ENCODE measurements at regions not wholly inside any gene's neighbourhood (a gene's known extent, or its start where the extent isn't known, plus 50 kb on each side); places are given as distances from the start of the nearest gene placed in this dataset.

DNA sequence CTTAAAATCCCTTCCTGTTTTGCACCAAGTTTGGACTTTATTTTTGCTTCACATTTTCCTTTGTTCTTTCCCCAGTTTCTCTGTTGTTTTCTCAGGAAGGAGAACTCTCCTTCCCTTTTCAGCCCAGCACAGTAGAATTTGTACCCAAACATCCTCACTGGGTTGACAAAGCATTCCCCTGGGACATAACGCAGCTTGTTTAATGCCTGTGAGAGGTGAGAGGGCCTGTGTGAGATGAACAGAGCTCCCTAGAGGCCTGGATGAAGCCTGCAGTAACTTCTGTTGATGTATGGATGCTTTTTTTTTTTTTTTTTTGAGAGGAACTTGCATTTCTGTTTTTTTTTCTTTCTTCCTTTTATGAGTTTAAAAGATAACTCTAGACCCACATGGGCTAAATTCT lies 104.9 kb upstream of the SLC22A23 start:
- DNase-seq (ENCODE audit: low read depth) = no peak
- no peak overlapping the region for H3K4me3 ChIP-seq (ENCODE audit: low read depth, low read length)
- TF ChIP-seq, protein P1, sequence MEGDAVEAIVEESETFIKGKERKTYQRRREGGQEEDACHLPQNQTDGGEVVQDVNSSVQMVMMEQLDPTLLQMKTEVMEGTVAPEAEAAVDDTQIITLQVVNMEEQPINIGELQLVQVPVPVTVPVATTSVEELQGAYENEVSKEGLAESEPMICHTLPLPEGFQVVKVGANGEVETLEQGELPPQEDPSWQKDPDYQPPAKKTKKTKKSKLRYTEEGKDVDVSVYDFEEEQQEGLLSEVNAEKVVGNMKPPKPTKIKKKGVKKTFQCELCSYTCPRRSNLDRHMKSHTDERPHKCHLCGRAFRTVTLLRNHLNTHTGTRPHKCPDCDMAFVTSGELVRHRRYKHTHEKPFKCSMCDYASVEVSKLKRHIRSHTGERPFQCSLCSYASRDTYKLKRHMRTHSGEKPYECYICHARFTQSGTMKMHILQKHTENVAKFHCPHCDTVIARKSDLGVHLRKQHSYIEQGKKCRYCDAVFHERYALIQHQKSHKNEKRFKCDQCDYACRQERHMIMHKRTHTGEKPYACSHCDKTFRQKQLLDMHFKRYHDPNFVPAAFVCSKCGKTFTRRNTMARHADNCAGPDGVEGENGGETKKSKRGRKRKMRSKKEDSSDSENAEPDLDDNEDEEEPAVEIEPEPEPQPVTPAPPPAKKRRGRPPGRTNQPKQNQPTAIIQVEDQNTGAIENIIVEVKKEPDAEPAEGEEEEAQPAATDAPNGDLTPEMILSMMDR (IDR thresholded peaks at IDR 0.05; ENCODE audit: control insufficient read depth, extremely low read depth, insufficient read depth) = peak; percentile 34; the same call in 1 of the 2 replicates

DNA sequence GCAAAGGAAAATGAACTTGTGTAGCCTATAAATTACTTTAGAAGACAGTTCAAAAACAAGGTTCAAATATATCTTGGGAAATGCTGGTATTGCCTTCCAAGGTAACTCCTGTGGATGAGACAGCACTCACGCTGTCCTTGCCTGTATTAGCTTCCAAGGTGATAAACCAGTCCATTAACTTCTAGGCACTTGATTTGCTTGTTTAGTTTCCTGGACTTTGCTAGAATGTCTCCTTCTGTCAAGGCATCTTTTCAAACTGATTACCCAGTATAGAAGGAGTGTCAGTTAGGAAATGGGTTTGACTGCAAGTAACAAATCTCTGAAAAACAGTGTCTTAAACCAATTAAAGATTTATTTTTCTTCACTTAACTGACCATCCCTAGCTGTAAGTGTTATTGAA lies 103.4 kb upstream of the SLC22A23 start:
- no peak for DNase-seq (ENCODE audit: low read depth)
- TF ChIP-seq, protein P1 (IDR thresholded peaks at IDR 0.05; ENCODE audit: control insufficient read depth, extremely low read depth, insufficient read depth) = no peak

DNA sequence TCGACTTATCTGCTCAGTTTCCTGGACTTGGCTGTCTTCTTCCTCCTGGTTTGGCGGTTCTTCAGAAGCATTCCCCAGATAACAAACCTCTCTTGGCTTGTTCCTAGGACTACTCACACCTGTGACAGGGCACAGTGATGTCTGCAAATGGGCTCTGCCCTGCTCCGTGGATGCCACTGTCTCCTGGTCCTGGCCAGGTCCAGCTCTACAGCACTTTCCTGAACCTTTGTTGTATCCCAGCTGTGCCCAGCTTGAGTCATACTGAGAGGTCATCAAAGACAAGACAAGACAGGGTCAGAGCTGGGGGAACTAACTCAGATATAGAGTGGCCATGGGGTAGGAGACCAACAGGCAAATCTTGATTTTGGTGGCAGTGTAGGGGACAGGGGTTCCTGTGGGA lies 102.7 kb upstream of the SLC22A23 start:
- H3K4me3 ChIP-seq (ENCODE audit: low read depth, low read length) = no peak overlapping the region
- DNase-seq (ENCODE audit: low read depth) = no peak

More for the DNA sequence above, 103.4 kb upstream of the SLC22A23 start:
- H3K4me3 ChIP-seq (ENCODE audit: low read depth, low read length) = no peak overlapping the region

DNA sequence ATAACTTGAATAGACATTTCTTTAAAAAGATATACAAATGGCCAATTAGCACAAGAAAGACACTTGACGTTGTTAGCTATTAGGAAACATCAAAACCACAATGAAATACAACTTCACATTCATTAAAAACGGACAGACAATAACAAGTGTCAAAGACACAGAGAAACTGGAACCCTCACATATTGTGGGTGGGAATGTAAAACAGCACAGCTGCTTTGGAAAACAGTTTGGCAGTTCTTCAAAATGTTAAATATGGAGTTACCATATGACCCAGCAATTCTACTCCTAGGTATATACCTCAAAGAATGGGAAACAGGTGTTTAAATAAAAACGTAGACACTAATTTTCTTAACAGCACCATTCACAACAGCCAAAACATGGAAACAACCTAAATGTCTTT lies 100.5 kb upstream of the SLC22A23 start:
- TF ChIP-seq, protein P1 (IDR thresholded peaks at IDR 0.05; ENCODE audit: control insufficient read depth, extremely low read depth, insufficient read depth) = no peak
- no peak overlapping the region for H3K4me3 ChIP-seq (ENCODE audit: low read depth, low read length)
- DNase-seq (ENCODE audit: low read depth) = no peak

More for the DNA sequence above, 102.7 kb upstream of the SLC22A23 start:
- TF ChIP-seq, protein P1 (IDR thresholded peaks at IDR 0.05; ENCODE audit: control insufficient read depth, extremely low read depth, insufficient read depth) = no peak

DNA sequence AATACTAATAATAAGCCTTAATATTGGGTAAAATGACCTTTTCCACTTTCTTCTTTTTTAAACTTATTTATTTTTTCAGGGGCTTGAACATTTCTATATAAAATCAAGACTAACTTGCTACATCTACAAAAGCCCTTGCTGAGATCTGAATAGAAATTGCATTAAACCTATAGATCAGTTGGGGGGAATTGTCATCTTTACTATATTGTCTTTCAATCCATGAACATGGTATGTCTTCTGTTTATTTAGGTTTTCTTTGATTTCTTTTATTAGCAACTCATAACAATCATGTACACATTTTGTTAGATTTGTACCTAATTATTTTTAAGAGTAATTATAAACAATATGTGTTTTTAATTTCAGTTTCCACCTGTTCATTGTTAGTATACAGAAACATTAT lies 96.4 kb upstream of the SLC22A23 start:
- no peak for DNase-seq (ENCODE audit: low read depth)
- TF ChIP-seq, protein P1 (IDR thresholded peaks at IDR 0.05; ENCODE audit: control insufficient read depth, extremely low read depth, insufficient read depth) = no peak
- H3K4me3 ChIP-seq (ENCODE audit: low read depth, low read length) = no peak overlapping the region

DNA sequence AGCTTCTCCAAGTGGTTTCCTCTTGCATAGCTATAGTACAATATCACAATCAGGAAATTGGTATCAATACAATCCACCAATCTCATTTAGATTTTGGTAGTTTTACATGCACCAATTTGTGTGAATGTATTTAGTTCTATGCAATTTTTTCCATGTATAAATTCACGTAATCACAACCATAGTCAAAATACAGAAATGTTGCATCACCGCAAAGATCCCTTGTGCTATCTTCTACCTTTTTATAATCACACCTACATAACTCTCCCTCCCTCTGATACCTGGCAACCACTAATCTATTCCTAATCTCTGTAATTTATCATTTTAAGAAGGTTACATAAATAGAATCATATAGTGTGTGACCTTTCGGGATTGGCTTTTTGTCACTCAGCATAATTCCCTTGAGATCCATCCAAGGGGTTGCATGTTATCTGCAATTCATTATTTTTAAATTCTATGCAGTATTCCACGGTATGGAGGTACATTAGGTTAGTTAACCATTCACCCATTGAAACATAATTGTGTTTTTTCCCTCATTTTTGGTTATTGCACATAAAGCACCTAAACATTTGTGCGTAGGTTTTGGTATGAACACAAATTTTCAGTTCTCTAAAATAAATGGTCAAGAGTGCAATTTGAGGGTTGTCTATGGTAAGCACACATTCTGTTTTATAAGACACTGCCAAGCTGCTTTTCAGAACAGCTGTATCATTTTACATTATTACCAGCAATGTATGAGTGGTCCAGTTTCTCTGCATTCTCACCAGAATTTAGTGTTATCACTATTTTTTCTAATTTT lies 95.1 kb upstream of the SLC22A23 start:
- DNase-seq (ENCODE audit: low read depth) = no peak
- TF ChIP-seq, protein P1 (IDR thresholded peaks at IDR 0.05; ENCODE audit: control insufficient read depth, extremely low read depth, insufficient read depth) = no peak
- no peak overlapping the region for H3K4me3 ChIP-seq (ENCODE audit: low read depth, low read length)
